HEK293 (cell line): ENCODE measurements at regions not wholly inside any gene's neighbourhood (a gene's known extent, or its start where the extent isn't known, plus 50 kb on each side); places are given as distances from the start of the nearest gene placed in this dataset.

Source experiments
- CTCF ChIA-PET: fragments of 350-600 bp; formaldehyde crosslinking; extraction: SDS; loops from one replicate; lab custom pipeline; 2021; ENCODE audit warnings: antibody characterized with exemption; lab: Yijun Ruan, JAX
- POLR2A ChIA-PET: fragments of 300-600 bp; formaldehyde crosslinking; extraction: SDS; loops from one replicate; lab custom pipeline; 2020; ENCODE audit warnings: antibody characterized with exemption, inconsistent platforms; lab: Yijun Ruan, JAX
- H3K27ac ChIP-seq: fragments of 200-500 bp; sonication (Bioruptor generic); 2 replicates; pipeline ENCODE4 v1.5.1; 2014; ENCODE audit warnings: low read depth, low read length, control low read depth, inconsistent platforms; ENCODE audit errors: extremely low read depth
- H3K36me3 ChIP-seq, 2 experiments: fragments of 200-500 bp in 1 of 2; sonication (Bioruptor generic) in 1 of 2; 1 replicate in 1 of 2; 2 replicates in 1 of 2; pipeline ENCODE4 v1.5.1; 2014 to 2017; ENCODE audit warnings: inconsistent platforms in 2 of 2, low read length in 2 of 2; ENCODE audit not compliant: control insufficient read depth in 2 of 2, insufficient read depth in 1 of 2
- H3K4me1 ChIP-seq: fragments of 200-500 bp; sonication (Bioruptor generic); 2 replicates; pipeline ENCODE4 v1.5.1; 2014; ENCODE audit warnings: mild to moderate bottlenecking, low read length, inconsistent platforms; ENCODE audit not compliant: control insufficient read depth, insufficient read depth
- H3K4me3 ChIP-seq: 2 replicates; pipeline ENCODE4 v1.5.1; 2011; ENCODE audit warnings: low read depth, mild to moderate bottlenecking, control low read depth, low read length, moderate library complexity
- H3K9me3 ChIP-seq: fragments of 200-500 bp; sonication (Bioruptor generic); 2 replicates; pipeline ENCODE4 v1.5.1; 2014; ENCODE audit warnings: low read depth, low read length, inconsistent platforms; ENCODE audit not compliant: control insufficient read depth, insufficient read depth
- GLIS2 ChIP-seq: fragments of 450-650 bp; formaldehyde crosslinking; IDR thresholded peaks from 2 replicates; pipeline ENCODE4 v1.5.1; 2016; ENCODE audit warnings: missing biosample characterization, missing genetic modification characterization
- KLF16 ChIP-seq: fragments of 450-650 bp; formaldehyde crosslinking; IDR thresholded peaks from 2 replicates; pipeline ENCODE4 v1.5.1; 2017; ENCODE audit warnings: missing biosample characterization, missing genetic modification characterization
- OSR2 ChIP-seq: fragments of 450-650 bp; formaldehyde crosslinking; IDR thresholded peaks from 2 replicates; pipeline ENCODE4 v1.5.1; 2016; ENCODE audit warnings: missing biosample characterization, missing genetic modification characterization
- SCRT1 ChIP-seq: fragments of 450-650 bp; formaldehyde crosslinking; IDR thresholded peaks from 2 replicates; pipeline ENCODE4 v1.5.1; 2016; ENCODE audit warnings: missing biosample characterization, missing genetic modification characterization, borderline replicate concordance
- ZBTB10 ChIP-seq: fragments of 450-650 bp; formaldehyde crosslinking; IDR thresholded peaks from 2 replicates; pipeline ENCODE4 v1.5.1; 2016; ENCODE audit warnings: missing biosample characterization, missing genetic modification characterization
- ZBTB21 ChIP-seq: fragments of 450-650 bp; formaldehyde crosslinking; IDR thresholded peaks from 2 replicates; pipeline ENCODE4 v1.5.1; 2017; ENCODE audit warnings: missing biosample characterization, missing genetic modification characterization
- ZBTB44 ChIP-seq: fragments of 450-650 bp; IDR thresholded peaks from 2 replicates; pipeline ENCODE4 v1.5.1; 2018; ENCODE audit warnings: missing biosample characterization, mild to moderate bottlenecking, missing genetic modification characterization
- ZFP3 ChIP-seq: fragments of 450-650 bp; formaldehyde crosslinking; IDR thresholded peaks from 2 replicates; pipeline ENCODE4 v1.5.1; 2016; ENCODE audit warnings: low read depth, missing biosample characterization, missing genetic modification characterization
- ZFP37 ChIP-seq: fragments of 450-650 bp; formaldehyde crosslinking; IDR thresholded peaks from 2 replicates; pipeline ENCODE4 v1.5.1; 2016; ENCODE audit warnings: missing biosample characterization, missing genetic modification characterization
- ZNF366 ChIP-seq: fragments of 450-650 bp; formaldehyde crosslinking; conservative IDR thresholded peaks from 2 replicates; pipeline ENCODE4 v1.5.1; 2016; ENCODE audit warnings: missing biosample characterization, missing genetic modification characterization
- ZNF391 ChIP-seq: fragments of 450-650 bp; formaldehyde crosslinking; IDR thresholded peaks from 2 replicates; pipeline ENCODE4 v1.5.1; 2016; ENCODE audit warnings: low read depth, missing biosample characterization, missing genetic modification characterization, borderline replicate concordance
- ZNF473 ChIP-seq: fragments of 450-650 bp; formaldehyde crosslinking; IDR thresholded peaks from 2 replicates; pipeline ENCODE4 v1.5.1; 2017; ENCODE audit warnings: missing biosample characterization, missing genetic modification characterization
- ZNF501 ChIP-seq: fragments of 450-650 bp; formaldehyde crosslinking; IDR thresholded peaks from 2 replicates; pipeline ENCODE4 v1.5.1; 2016; ENCODE audit warnings: missing biosample characterization, missing genetic modification characterization
- ZNF514 ChIP-seq: fragments of 450-650 bp; formaldehyde crosslinking; IDR thresholded peaks from 2 replicates; pipeline ENCODE4 v1.5.1; 2016; ENCODE audit warnings: missing biosample characterization, missing genetic modification characterization
- ZNF558 ChIP-seq: fragments of 450-650 bp; formaldehyde crosslinking; IDR thresholded peaks from 2 replicates; pipeline ENCODE4 v1.5.1; 2016; ENCODE audit warnings: missing biosample characterization, missing genetic modification characterization
- ZNF585B ChIP-seq: fragments of 450-650 bp; formaldehyde crosslinking; IDR thresholded peaks from 2 replicates; pipeline ENCODE4 v1.5.1; 2016; ENCODE audit warnings: missing biosample characterization, missing genetic modification characterization
- ZNF610 ChIP-seq: fragments of 450-650 bp; formaldehyde crosslinking; IDR thresholded peaks from 2 replicates; pipeline ENCODE4 v1.5.1; 2016; ENCODE audit warnings: missing biosample characterization, missing genetic modification characterization, borderline replicate concordance
- ZNF624 ChIP-seq: fragments of 450-650 bp; formaldehyde crosslinking; IDR thresholded peaks from 2 replicates; pipeline ENCODE4 v1.5.1; 2017; ENCODE audit warnings: missing biosample characterization, missing genetic modification characterization
- ZNF664 ChIP-seq: fragments of 450-650 bp; formaldehyde crosslinking; IDR thresholded peaks from 2 replicates; pipeline ENCODE4 v1.5.1; 2016; ENCODE audit warnings: missing biosample characterization, missing genetic modification characterization
- TF ChIP-seq, protein P1 (sequence below): fragments of 450-650 bp; formaldehyde crosslinking; IDR thresholded peaks from 2 replicates; pipeline ENCODE4 v1.5.1; 2017; ENCODE audit warnings: missing biosample characterization, missing genetic modification characterization
- TF ChIP-seq, protein P2 (sequence below): fragments of 450-650 bp; formaldehyde crosslinking; IDR thresholded peaks from 2 replicates; pipeline ENCODE4 v1.5.1; 2016; ENCODE audit warnings: missing biosample characterization, missing genetic modification characterization
- TF ChIP-seq, protein P3 (sequence below): fragments of 450-650 bp; formaldehyde crosslinking; IDR thresholded peaks from 2 replicates; pipeline ENCODE4 v1.5.1; 2016; ENCODE audit warnings: missing biosample characterization, missing genetic modification characterization
- TF ChIP-seq, protein P4 (sequence below): fragments of 450-650 bp; formaldehyde crosslinking; IDR thresholded peaks from 2 replicates; pipeline ENCODE4 v1.5.1; 2016; ENCODE audit warnings: missing biosample characterization, missing genetic modification characterization
- TF ChIP-seq, protein P5 (sequence below): fragments of 450-650 bp; formaldehyde crosslinking; IDR thresholded peaks from 2 replicates; pipeline ENCODE4 v1.5.1; 2016; ENCODE audit warnings: missing biosample characterization, missing genetic modification characterization

DNA sequence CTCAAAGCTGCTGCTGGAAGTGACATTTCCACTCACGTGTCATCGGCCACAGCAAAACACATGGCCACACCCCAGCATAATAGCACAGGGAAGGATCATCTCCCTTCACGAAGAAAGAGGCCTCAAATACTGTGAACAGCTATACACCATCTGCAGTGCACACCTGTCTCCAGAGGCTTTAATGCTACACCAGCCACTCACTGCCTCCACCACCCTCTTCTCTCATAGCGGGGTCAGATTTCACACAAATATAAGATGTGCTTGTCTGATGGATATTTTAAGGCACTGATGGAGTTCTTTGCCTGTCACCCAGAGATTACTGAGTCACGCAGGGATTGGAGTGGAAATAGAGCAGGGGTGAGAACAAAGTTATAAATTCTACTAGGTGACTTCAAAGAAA, 374.0 kb downstream of the ZNF516 start:
- H3K27ac ChIP-seq = no peak overlapping the region
- no peak for TF ChIP-seq ZNF514 (tag by site-specific recombination)
- TF ChIP-seq KLF16 = no peak
- TF ChIP-seq ZNF558 (tag by site-specific recombination) = no peak
- no peak for TF ChIP-seq ZBTB10 (tag by site-specific recombination)
- TF ChIP-seq ZNF391 (tag by site-specific recombination) = no peak
- TF ChIP-seq ZNF366 = no peak
- TF ChIP-seq ZNF624 = no peak
- TF ChIP-seq ZNF585B (tag by site-specific recombination) = no peak
- H3K36me3 ChIP-seq = no peaks in the 10 kb centered on the region
- ChIA-PET CTCF (no interaction called here), POLR2A (no interaction called here)
- no peaks in the 10 kb centered on the region for H3K9me3 ChIP-seq
- H3K4me1 ChIP-seq = no peaks in the 10 kb centered on the region
- no peak overlapping the region for H3K4me3 ChIP-seq

DNA sequence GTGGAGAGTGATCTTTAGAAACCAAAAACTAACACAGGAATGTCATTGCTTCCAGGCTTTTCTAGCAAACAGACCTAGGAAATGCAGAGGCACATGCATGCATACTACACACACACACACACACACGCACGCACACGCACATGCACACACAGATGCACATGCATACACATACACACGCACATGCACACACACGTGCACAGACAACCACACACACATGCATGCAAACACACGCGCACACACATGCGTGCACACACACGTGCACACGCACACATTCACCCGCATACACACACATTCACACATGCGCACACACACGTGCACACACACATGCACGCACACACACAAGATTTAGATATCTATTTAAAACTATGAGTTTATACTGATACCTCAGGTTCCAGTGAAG, 379.5 kb downstream of the ZNF516 start:
- no peak overlapping the region for H3K4me3 ChIP-seq
- TF ChIP-seq ZNF610 (tag by site-specific recombination) = no peak
- TF ChIP-seq ZNF501 (tag by site-specific recombination) = no peak
- TF ChIP-seq, protein P1, sequence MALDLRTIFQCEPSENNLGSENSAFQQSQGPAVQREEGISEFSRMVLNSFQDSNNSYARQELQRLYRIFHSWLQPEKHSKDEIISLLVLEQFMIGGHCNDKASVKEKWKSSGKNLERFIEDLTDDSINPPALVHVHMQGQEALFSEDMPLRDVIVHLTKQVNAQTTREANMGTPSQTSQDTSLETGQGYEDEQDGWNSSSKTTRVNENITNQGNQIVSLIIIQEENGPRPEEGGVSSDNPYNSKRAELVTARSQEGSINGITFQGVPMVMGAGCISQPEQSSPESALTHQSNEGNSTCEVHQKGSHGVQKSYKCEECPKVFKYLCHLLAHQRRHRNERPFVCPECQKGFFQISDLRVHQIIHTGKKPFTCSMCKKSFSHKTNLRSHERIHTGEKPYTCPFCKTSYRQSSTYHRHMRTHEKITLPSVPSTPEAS = peak; percentile 90
- no peak for TF ChIP-seq ZBTB21 (tag by site-specific recombination)
- ChIA-PET CTCF (interaction anchor here (0.7 kb wide), 1 partner anchor 34 kb away, joined by 3 read pairs; no protein-coding TSS in a partner anchor), POLR2A (no interaction called here)
- no peaks in the 10 kb centered on the region for H3K4me1 ChIP-seq
- H3K9me3 ChIP-seq = no peaks in the 10 kb centered on the region
- H3K36me3 ChIP-seq = no peaks in the 10 kb centered on the region
- no peak overlapping the region for H3K27ac ChIP-seq

DNA sequence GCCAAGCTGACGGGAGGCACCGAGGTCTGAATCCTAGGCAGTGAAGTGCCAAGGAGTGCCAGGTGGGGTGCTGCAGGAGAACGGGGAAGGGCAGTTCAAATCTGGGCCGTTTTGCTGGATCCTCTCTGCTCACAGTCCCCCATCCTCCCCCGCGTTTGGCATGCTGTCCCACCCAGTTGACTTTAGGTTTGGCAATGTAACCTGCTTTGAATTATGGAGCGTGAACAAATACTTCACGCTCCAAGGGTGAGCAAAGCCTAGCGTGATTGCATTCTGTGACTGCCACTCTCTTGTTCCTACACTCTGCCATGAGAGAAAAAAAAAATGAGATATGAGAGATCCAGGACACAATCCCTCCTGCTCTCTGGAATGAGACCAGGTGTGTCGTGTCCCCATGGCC, 381.9 kb downstream of the ZNF516 start:
- TF ChIP-seq SCRT1 (no peak), ZNF473 (tag by site-specific recombination) (no peak), ZNF664 (tag by site-specific recombination) (no peak), OSR2 (tag by site-specific recombination) (no peak), ZFP37 (tag by site-specific recombination) (no peak), ZBTB44 (tag by site-specific recombination) (no peak), GLIS2 (no peak), ZFP3 (no peak)
- TF ChIP-seq, protein P2, sequence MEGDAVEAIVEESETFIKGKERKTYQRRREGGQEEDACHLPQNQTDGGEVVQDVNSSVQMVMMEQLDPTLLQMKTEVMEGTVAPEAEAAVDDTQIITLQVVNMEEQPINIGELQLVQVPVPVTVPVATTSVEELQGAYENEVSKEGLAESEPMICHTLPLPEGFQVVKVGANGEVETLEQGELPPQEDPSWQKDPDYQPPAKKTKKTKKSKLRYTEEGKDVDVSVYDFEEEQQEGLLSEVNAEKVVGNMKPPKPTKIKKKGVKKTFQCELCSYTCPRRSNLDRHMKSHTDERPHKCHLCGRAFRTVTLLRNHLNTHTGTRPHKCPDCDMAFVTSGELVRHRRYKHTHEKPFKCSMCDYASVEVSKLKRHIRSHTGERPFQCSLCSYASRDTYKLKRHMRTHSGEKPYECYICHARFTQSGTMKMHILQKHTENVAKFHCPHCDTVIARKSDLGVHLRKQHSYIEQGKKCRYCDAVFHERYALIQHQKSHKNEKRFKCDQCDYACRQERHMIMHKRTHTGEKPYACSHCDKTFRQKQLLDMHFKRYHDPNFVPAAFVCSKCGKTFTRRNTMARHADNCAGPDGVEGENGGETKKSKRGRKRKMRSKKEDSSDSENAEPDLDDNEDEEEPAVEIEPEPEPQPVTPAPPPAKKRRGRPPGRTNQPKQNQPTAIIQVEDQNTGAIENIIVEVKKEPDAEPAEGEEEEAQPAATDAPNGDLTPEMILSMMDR = no peak
- TF ChIP-seq, protein P3, sequence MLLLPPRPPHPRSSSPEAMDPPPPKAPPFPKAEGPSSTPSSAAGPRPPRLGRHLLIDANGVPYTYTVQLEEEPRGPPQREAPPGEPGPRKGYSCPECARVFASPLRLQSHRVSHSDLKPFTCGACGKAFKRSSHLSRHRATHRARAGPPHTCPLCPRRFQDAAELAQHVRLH (tag by site-specific recombination) = no peak
- TF ChIP-seq, protein P4, sequence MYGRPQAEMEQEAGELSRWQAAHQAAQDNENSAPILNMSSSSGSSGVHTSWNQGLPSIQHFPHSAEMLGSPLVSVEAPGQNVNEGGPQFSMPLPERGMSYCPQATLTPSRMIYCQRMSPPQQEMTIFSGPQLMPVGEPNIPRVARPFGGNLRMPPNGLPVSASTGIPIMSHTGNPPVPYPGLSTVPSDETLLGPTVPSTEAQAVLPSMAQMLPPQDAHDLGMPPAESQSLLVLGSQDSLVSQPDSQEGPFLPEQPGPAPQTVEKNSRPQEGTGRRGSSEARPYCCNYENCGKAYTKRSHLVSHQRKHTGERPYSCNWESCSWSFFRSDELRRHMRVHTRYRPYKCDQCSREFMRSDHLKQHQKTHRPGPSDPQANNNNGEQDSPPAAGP = no peak
- TF ChIP-seq, protein P5, sequence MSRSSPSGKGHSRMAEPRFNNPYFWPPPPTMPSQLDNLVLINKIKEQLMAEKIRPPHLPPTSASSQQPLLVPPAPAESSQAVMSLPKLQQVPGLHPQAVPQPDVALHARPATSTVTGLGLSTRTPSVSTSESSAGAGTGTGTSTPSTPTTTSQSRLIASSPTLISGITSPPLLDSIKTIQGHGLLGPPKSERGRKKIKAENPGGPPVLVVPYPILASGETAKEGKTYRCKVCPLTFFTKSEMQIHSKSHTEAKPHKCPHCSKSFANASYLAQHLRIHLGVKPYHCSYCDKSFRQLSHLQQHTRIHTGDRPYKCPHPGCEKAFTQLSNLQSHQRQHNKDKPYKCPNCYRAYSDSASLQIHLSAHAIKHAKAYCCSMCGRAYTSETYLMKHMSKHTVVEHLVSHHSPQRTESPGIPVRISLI (tag by site-specific recombination) = no peak

More for the DNA sequence above, 381.9 kb downstream of the ZNF516 start:
- no peaks in the 10 kb centered on the region for H3K9me3 ChIP-seq
- H3K4me3 ChIP-seq = no peak overlapping the region
- no peaks in the 10 kb centered on the region for H3K4me1 ChIP-seq
- no peaks in the 10 kb centered on the region for H3K36me3 ChIP-seq
- H3K27ac ChIP-seq = no peak overlapping the region
- ChIA-PET POLR2A (no interaction called here), CTCF (no interaction called here)
